ENCODE measurements at regions not wholly inside any gene's neighbourhood (a gene's known extent, or its start where the extent isn't known, plus 50 kb on each side); places are given as distances from the start of the nearest gene placed in this dataset.

DNA sequence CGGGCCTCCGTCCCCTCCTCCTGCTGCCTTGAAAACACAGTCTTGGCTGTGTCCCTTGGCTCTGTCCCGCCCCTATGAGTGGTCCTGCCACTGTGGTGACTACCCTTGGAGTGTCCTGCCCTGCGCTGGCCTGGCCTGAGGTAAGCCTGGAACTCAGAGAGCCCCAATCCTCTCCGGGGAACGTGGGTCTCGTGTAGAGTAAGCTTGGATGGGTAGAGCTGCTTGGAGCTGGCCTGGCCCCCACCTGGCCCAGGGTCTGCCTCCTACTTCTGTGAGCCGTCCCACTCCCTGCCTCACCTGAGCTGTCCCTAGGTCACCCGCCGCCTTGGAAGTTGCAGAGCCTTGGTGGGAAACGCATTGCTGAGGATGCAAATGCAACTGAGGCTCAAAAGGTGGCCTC, 347.1 kb downstream of the CTTN start:
- DNase-seq, result no peak
- no peak overlapping the region for H3K4me3 ChIP-seq (ENCODE audit: low read depth, low read length)
- intact Hi-C loops (cut with micrococcal nuclease; ENCODE audit: unreplicated experiment), result no loop called here
- peaks cover 16% of the 10 kb centered on the region for H3K9me3 ChIP-seq
- TF ChIP-seq, protein P1, sequence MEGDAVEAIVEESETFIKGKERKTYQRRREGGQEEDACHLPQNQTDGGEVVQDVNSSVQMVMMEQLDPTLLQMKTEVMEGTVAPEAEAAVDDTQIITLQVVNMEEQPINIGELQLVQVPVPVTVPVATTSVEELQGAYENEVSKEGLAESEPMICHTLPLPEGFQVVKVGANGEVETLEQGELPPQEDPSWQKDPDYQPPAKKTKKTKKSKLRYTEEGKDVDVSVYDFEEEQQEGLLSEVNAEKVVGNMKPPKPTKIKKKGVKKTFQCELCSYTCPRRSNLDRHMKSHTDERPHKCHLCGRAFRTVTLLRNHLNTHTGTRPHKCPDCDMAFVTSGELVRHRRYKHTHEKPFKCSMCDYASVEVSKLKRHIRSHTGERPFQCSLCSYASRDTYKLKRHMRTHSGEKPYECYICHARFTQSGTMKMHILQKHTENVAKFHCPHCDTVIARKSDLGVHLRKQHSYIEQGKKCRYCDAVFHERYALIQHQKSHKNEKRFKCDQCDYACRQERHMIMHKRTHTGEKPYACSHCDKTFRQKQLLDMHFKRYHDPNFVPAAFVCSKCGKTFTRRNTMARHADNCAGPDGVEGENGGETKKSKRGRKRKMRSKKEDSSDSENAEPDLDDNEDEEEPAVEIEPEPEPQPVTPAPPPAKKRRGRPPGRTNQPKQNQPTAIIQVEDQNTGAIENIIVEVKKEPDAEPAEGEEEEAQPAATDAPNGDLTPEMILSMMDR (IDR thresholded peaks at IDR 0.05; ENCODE audit: insufficient read depth in 1 of 2, low read depth in 1 of 2, low read length in 1 of 2, severe bottlenecking in 1 of 2, unreplicated experiment in 1 of 2), result no peak
- ChIA-PET POLR2A (no interaction called here), CTCF (no interaction called here)
- H3K4me1 ChIP-seq, result peaks cover 11% of the 10 kb centered on the region; the same call in 1 of the 2 replicates
- H3K4me1 Mint-ChIP-seq (ENCODE audit: low read depth, unreplicated experiment), result peaks cover 10% of the 10 kb centered on the region
- no peak overlapping the region for H3K4me3 Mint-ChIP-seq (ENCODE audit: unreplicated experiment)
- H3K27me3 Mint-ChIP-seq (ENCODE audit: insufficient read depth, unreplicated experiment), result no peaks in the 10 kb centered on the region
- H3K36me3 ChIP-seq (ENCODE audit: control insufficient read depth, insufficient read depth, low read length), result no peaks in the 10 kb centered on the region
- no peaks in the 10 kb centered on the region for H3K27me3 ChIP-seq (replicated peaks; ENCODE audit: control insufficient read depth, insufficient read depth, low read length)
- H3K36me3 Mint-ChIP-seq (ENCODE audit: insufficient read depth, unreplicated experiment), result peaks cover 56% of the 10 kb centered on the region
- peak overlapping the region; percentile 29 for H3K27ac Mint-ChIP-seq (ENCODE audit: unreplicated experiment)
- peaks cover 18% of the 10 kb centered on the region for H3K9me3 Mint-ChIP-seq (ENCODE audit: unreplicated experiment)
- BruUV-seq (replicated peaks), result no TSS peak

DNA sequence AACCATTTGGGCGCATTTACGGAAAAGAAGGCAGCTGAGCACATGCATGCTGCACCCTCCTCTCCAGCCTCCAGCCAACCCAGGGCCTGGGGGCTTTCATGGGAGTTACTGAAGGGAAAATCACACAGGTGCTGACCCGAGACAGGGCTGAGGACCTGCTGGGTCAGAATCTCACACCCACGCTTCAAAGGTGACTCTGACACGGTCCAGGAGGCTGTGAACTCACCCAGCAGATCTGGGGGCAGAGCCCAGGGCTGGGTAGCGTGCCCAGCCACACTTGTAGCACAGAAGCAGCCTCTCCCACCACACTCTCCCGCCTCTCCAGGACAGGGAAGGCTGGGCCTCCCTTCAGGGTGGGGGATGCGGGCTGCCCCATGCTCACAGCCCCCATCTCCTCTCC, 347.6 kb downstream of the CTTN start:
- POLR2A ChIA-PET, result no interaction called here
- peaks cover 11% of the 10 kb centered on the region; the same call in 1 of the 2 replicates for H3K4me1 ChIP-seq
- H3K9me3 Mint-ChIP-seq (ENCODE audit: unreplicated experiment), result peaks cover 23% of the 10 kb centered on the region
- TF ChIP-seq, protein P1 (IDR thresholded peaks at IDR 0.05; ENCODE audit: insufficient read depth in 1 of 2, low read depth in 1 of 2, low read length in 1 of 2, severe bottlenecking in 1 of 2, unreplicated experiment in 1 of 2), result no peak
- no peak overlapping the region for H3K27ac Mint-ChIP-seq (ENCODE audit: unreplicated experiment)
- H3K9me3 ChIP-seq, result peaks cover 20% of the 10 kb centered on the region
- peaks cover 60% of the 10 kb centered on the region for H3K36me3 Mint-ChIP-seq (ENCODE audit: insufficient read depth, unreplicated experiment)
- CTCF ChIA-PET, result no interaction called here
- H3K4me3 ChIP-seq (ENCODE audit: low read depth, low read length), result no peak overlapping the region
- no TSS peak for BruUV-seq (replicated peaks)
- no peaks in the 10 kb centered on the region for H3K27me3 ChIP-seq (replicated peaks; ENCODE audit: control insufficient read depth, insufficient read depth, low read length)
- peaks cover 10% of the 10 kb centered on the region for H3K4me1 Mint-ChIP-seq (ENCODE audit: low read depth, unreplicated experiment)
- intact Hi-C loops (cut with micrococcal nuclease; ENCODE audit: unreplicated experiment), result no loop called here
- no peak overlapping the region for H3K4me3 Mint-ChIP-seq (ENCODE audit: unreplicated experiment)
- DNase-seq, result no peak
- no peaks in the 10 kb centered on the region for H3K27me3 Mint-ChIP-seq (ENCODE audit: insufficient read depth, unreplicated experiment)
- no peaks in the 10 kb centered on the region for H3K36me3 ChIP-seq (ENCODE audit: control insufficient read depth, insufficient read depth, low read length)

DNA sequence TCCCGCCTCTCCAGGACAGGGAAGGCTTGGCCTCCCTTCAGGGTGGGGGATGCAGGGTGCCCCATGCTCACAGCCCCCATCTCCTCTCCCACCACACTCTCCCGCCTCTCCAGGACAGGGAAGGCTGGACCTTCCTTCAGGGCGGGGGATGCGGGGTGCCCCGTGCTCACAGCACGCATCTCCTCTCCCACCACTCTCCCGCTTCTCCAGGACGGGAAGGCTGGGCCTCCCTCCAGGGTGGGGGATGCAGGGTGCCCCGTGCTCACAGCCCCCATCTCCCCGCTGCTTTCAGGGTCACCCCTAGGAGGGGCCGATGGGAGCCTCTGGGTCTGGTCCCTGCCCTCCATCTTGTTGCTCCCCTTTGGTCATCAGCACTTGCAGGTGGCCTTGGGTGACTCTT, 348.0 kb downstream of the CTTN start:
- H3K9me3 ChIP-seq, result peaks cover 25% of the 10 kb centered on the region
- Mint-ChIP-seq H3K27ac (ENCODE audit: unreplicated experiment) (no peak overlapping the region), H3K27me3 (ENCODE audit: insufficient read depth, unreplicated experiment) (no peaks in the 10 kb centered on the region), H3K4me3 (ENCODE audit: unreplicated experiment) (no peak overlapping the region), H3K4me1 (ENCODE audit: low read depth, unreplicated experiment) (peaks cover 10% of the 10 kb centered on the region), H3K9me3 (ENCODE audit: unreplicated experiment) (peaks cover 27% of the 10 kb centered on the region), H3K36me3 (ENCODE audit: insufficient read depth, unreplicated experiment) (peaks cover 61% of the 10 kb centered on the region)
- DNase-seq, result no peak
- ChIA-PET POLR2A (no interaction called here), CTCF (no interaction called here)
- intact Hi-C loops (cut with micrococcal nuclease; ENCODE audit: unreplicated experiment), result no loop called here
- TF ChIP-seq, protein P1 (IDR thresholded peaks at IDR 0.05; ENCODE audit: insufficient read depth in 1 of 2, low read depth in 1 of 2, low read length in 1 of 2, severe bottlenecking in 1 of 2, unreplicated experiment in 1 of 2), result no peak
- no peaks in the 10 kb centered on the region for H3K27me3 ChIP-seq (replicated peaks; ENCODE audit: control insufficient read depth, insufficient read depth, low read length)
- H3K36me3 ChIP-seq (ENCODE audit: control insufficient read depth, insufficient read depth, low read length), result no peaks in the 10 kb centered on the region
- H3K4me1 ChIP-seq, result peaks cover 11% of the 10 kb centered on the region; the same call in 1 of the 2 replicates
- no peak overlapping the region for H3K4me3 ChIP-seq (ENCODE audit: low read depth, low read length)
- BruUV-seq (replicated peaks), result no TSS peak

Measured in Caco-2 (cell line).